OCI-LY3 (cell line): ENCODE measurements at regions not wholly inside any gene's neighbourhood (a gene's known extent, or its start where the extent isn't known, plus 50 kb on each side); places are given as distances from the start of the nearest gene placed in this dataset.

ENCODE experiments used
- H2AFZ ChIP-seq: fragments of 200-600, 300-600 bp; shearing (Covaris generic); 2 replicates; pipeline ENCODE4 v1.6.0; 2014; ENCODE audit warnings: antibody characterized with exemption, low read depth, low read length
- H3K27ac ChIP-seq: fragments of 200-600, 300-600 bp; sonication (generic); 2 replicates; pipeline ENCODE4 v1.5.1; 2014; ENCODE audit warnings: mild to moderate bottlenecking, low read length, moderate library complexity, mixed read lengths
- H3K27me3 ChIP-seq: fragments of 200-600, 300-600 bp; sonication (generic); 2 replicates; pipeline ENCODE4 v1.6.1; 2014; ENCODE audit warnings: low read depth, low read length, mixed read lengths
- H3K36me3 ChIP-seq: fragments of 200-600, 300-600 bp; sonication (generic); replicated peaks from 2 replicates; pipeline ENCODE3; 2014; ENCODE audit warnings: low read depth, low read length, mixed read lengths
- H3K4me1 ChIP-seq: fragments of 300-600, 200-600 bp; sonication (generic); 2 replicates; pipeline ENCODE4 v1.6.1; 2014; ENCODE audit warnings: low read length, mixed read lengths
- H3K4me2 ChIP-seq: fragments of 200-600, 300-600 bp; sonication (generic); 2 replicates; pipeline ENCODE4 v1.6.1; 2014; ENCODE audit warnings: low read length, mixed read lengths
- H3K4me3 ChIP-seq: fragments of 300-600, 200-600 bp; sonication (generic); 2 replicates; pipeline ENCODE4 v1.5.1; 2014; ENCODE audit warnings: antibody characterized with exemption, mild to moderate bottlenecking, low read length, moderate library complexity
- H3K79me2 ChIP-seq: fragments of 300-600, 200-600 bp; shearing (Covaris generic); 2 replicates; pipeline ENCODE4 v1.6.1; 2014; ENCODE audit warnings: mild to moderate bottlenecking, low read length, mixed read lengths
- H3K9ac ChIP-seq: fragments of 300-600, 200-600 bp; shearing (Covaris generic); 2 replicates; pipeline ENCODE4 v1.6.0; 2014; ENCODE audit warnings: mild to moderate bottlenecking, low read length, moderate library complexity
- H3K9me3 ChIP-seq: fragments of 200-600, 300-600 bp; shearing (Covaris generic); 2 replicates; pipeline ENCODE4 v1.6.1; 2014; ENCODE audit warnings: low read length, mixed read lengths; ENCODE audit not compliant: insufficient read depth
- H4K20me1 ChIP-seq: fragments of 200-600, 300-600 bp; sonication (generic); 2 replicates; pipeline ENCODE4 v1.6.1; 2016; ENCODE audit warnings: low read length, mixed read lengths; ENCODE audit not compliant: insufficient read depth
- CTCF ChIP-seq: fragments of 200-600, 300-600 bp; sonication (generic); IDR thresholded peaks from 2 replicates; pipeline ENCODE4 v1.5.1; 2014; ENCODE audit warnings: antibody characterized with exemption, low read length, low read depth
- EZH2phosphoT487 ChIP-seq: fragments of 200-600 bp; shearing (Covaris generic); IDR thresholded peaks from 2 replicates; pipeline ENCODE4 v1.6.1; 2018; ENCODE audit warnings: antibody characterized with exemption, mixed run types, low read depth

- TF ChIP-seq CTCF (no peak), EZH2phosphoT487 (no peak)
These were observed 367.1 kb upstream of the RIOK2 start for GRCh38 chr5:97550164-97550563.

GRCh38 chr5:97550818-97551217 is 367.8 kb upstream of the RIOK2 start:
- no peak overlapping the region for H2AFZ ChIP-seq

More at GRCh38 chr5:97550164-97550563, 367.1 kb upstream of the RIOK2 start:
- peaks cover 4% of the 10 kb centered on the region for H3K36me3 ChIP-seq
- peaks cover 25% of the 10 kb centered on the region for H3K4me1 ChIP-seq
- no peaks in the 10 kb centered on the region for H3K9me3 ChIP-seq
- no peaks in the 10 kb centered on the region for H3K79me2 ChIP-seq
- no peaks in the 10 kb centered on the region for H4K20me1 ChIP-seq
- no peak overlapping the region for H3K27ac ChIP-seq
- no peak overlapping the region for H3K9ac ChIP-seq
- no peak overlapping the region for H3K4me2 ChIP-seq
- H3K27me3 ChIP-seq: no peaks in the 10 kb centered on the region
- no peak overlapping the region for H2AFZ ChIP-seq
- H3K4me3 ChIP-seq: no peak overlapping the region

GRCh38 chr5:97553604-97554452 is 370.8 kb upstream of the RIOK2 start:
- Histone ChIP-seq H2AFZ (no peak overlapping the region), H3K27ac (no peak overlapping the region), H3K4me1 (peaks cover under 1% of the 10 kb centered on the region), H3K36me3 (no peaks in the 10 kb centered on the region), H3K9me3 (no peaks in the 10 kb centered on the region), H3K4me2 (no peak overlapping the region), H3K4me3 (no peak overlapping the region), H3K9ac (no peak overlapping the region), H3K27me3 (no peaks in the 10 kb centered on the region), H3K79me2 (no peaks in the 10 kb centered on the region), H4K20me1 (no peaks in the 10 kb centered on the region)
- TF ChIP-seq EZH2phosphoT487 (no peak), CTCF (no peak)

More at GRCh38 chr5:97550818-97551217, 367.8 kb upstream of the RIOK2 start:
- no peak overlapping the region for H3K27ac ChIP-seq
- no peak overlapping the region for H3K4me2 ChIP-seq
- TF ChIP-seq EZH2phosphoT487 (no peak), CTCF (no peak)
- H3K27me3 ChIP-seq: no peaks in the 10 kb centered on the region
- H3K4me1 ChIP-seq: peaks cover 23% of the 10 kb centered on the region
- H3K9ac ChIP-seq: no peak overlapping the region
- H3K9me3 ChIP-seq: no peaks in the 10 kb centered on the region
- no peaks in the 10 kb centered on the region for H3K79me2 ChIP-seq
- H3K4me3 ChIP-seq: no peak overlapping the region
- H4K20me1 ChIP-seq: no peaks in the 10 kb centered on the region
- peaks cover 4% of the 10 kb centered on the region for H3K36me3 ChIP-seq

- Histone ChIP-seq H3K27me3 (no peaks in the 10 kb centered on the region), H3K9ac (no peak overlapping the region), H3K36me3 (no peaks in the 10 kb centered on the region), H3K4me1 (no peaks in the 10 kb centered on the region), H3K4me2 (no peak overlapping the region), H4K20me1 (no peaks in the 10 kb centered on the region), H3K27ac (no peak overlapping the region), H2AFZ (no peak overlapping the region), H3K79me2 (no peaks in the 10 kb centered on the region), H3K4me3 (no peak overlapping the region), H3K9me3 (no peaks in the 10 kb centered on the region)
- no peak for TF ChIP-seq CTCF
- TF ChIP-seq EZH2phosphoT487: no peak
These were observed 372.1 kb upstream of the RIOK2 start for GRCh38 chr5:97554977-97555643.
